ENCODE measurements at regions not wholly inside any gene's neighbourhood (a gene's known extent, or its start where the extent isn't known, plus 50 kb on each side); places are given as distances from the start of the nearest gene placed in this dataset.

- ChIA-PET POLR2A (no interaction called here), CTCF (interaction anchor here (1.3 kb wide), 1 partner anchor 48 kb away, joined by 3 read pairs; no protein-coding TSS in a partner anchor)
- Histone ChIP-seq H3K27me3 (ENCODE audit: control insufficient read depth, insufficient read depth, low read length) (peaks cover 66% of the 10 kb centered on the region), H3K4me3 (ENCODE audit: low read depth, low read length) (no peak overlapping the region), H3K9me3 (ENCODE audit: control insufficient read depth, insufficient read depth, low read length) (peaks cover 3% of the 10 kb centered on the region; the same call in 1 of the 2 replicates), H3K27ac (ENCODE audit: low read depth, low read length) (no peak overlapping the region)
- TF ChIP-seq, protein P1, sequence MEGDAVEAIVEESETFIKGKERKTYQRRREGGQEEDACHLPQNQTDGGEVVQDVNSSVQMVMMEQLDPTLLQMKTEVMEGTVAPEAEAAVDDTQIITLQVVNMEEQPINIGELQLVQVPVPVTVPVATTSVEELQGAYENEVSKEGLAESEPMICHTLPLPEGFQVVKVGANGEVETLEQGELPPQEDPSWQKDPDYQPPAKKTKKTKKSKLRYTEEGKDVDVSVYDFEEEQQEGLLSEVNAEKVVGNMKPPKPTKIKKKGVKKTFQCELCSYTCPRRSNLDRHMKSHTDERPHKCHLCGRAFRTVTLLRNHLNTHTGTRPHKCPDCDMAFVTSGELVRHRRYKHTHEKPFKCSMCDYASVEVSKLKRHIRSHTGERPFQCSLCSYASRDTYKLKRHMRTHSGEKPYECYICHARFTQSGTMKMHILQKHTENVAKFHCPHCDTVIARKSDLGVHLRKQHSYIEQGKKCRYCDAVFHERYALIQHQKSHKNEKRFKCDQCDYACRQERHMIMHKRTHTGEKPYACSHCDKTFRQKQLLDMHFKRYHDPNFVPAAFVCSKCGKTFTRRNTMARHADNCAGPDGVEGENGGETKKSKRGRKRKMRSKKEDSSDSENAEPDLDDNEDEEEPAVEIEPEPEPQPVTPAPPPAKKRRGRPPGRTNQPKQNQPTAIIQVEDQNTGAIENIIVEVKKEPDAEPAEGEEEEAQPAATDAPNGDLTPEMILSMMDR (IDR thresholded peaks at IDR 0.05; ENCODE audit: low read depth, low read length) = no peak
- DNase-seq (ENCODE audit: low read depth, low spot score) = no peak
Observed at GRCh38 chr6:28776269-28777146, 147.3 kb downstream of the TRIM27 start.

DNA sequence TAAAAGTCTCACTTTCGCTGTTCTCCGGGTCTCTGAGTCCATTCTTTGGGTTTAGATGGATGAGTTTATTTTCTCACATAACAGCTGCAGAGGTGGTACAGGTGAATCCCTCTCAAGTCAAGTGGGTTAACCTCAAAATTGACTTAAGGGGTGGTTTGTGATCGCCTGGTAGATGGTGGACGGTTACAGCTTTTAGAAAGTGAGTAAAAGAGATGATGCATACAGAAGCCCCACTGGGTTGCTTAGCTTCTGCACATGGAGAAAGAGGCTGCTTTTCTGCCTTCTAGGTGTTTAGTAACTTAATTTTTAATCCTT is 146.7 kb downstream of the TRIM27 start:
- ChIA-PET POLR2A (no interaction called here), CTCF (no interaction called here)
- H3K9me3 ChIP-seq (ENCODE audit: control insufficient read depth, insufficient read depth, low read length) = peaks cover 3% of the 10 kb centered on the region; the same call in 1 of the 2 replicates
- no peak overlapping the region for H3K27ac ChIP-seq (ENCODE audit: low read depth, low read length)
- no peak overlapping the region for H3K4me3 ChIP-seq (ENCODE audit: low read depth, low read length)
- peaks cover 64% of the 10 kb centered on the region for H3K27me3 ChIP-seq (ENCODE audit: control insufficient read depth, insufficient read depth, low read length)
- TF ChIP-seq, protein P1 (IDR thresholded peaks at IDR 0.05; ENCODE audit: low read depth, low read length) = no peak
- DNase-seq (ENCODE audit: low read depth, low spot score) = no peak

GRCh38 chr6:28782113-28782673 is 141.6 kb downstream of the TRIM27 start:
- Histone ChIP-seq H3K27me3 (ENCODE audit: control insufficient read depth, insufficient read depth, low read length) (peaks cover 34% of the 10 kb centered on the region), H3K27ac (ENCODE audit: low read depth, low read length) (no peak overlapping the region), H3K9me3 (ENCODE audit: control insufficient read depth, insufficient read depth, low read length) (peaks cover 3% of the 10 kb centered on the region; the same call in 1 of the 2 replicates), H3K4me3 (ENCODE audit: low read depth, low read length) (no peak overlapping the region)
- CTCF ChIA-PET = no interaction called here
- POLR2A ChIA-PET = no interaction called here
- TF ChIP-seq, protein P1 (IDR thresholded peaks at IDR 0.05; ENCODE audit: low read depth, low read length) = no peak
- DNase-seq (ENCODE audit: low read depth, low spot score) = no peak

DNA sequence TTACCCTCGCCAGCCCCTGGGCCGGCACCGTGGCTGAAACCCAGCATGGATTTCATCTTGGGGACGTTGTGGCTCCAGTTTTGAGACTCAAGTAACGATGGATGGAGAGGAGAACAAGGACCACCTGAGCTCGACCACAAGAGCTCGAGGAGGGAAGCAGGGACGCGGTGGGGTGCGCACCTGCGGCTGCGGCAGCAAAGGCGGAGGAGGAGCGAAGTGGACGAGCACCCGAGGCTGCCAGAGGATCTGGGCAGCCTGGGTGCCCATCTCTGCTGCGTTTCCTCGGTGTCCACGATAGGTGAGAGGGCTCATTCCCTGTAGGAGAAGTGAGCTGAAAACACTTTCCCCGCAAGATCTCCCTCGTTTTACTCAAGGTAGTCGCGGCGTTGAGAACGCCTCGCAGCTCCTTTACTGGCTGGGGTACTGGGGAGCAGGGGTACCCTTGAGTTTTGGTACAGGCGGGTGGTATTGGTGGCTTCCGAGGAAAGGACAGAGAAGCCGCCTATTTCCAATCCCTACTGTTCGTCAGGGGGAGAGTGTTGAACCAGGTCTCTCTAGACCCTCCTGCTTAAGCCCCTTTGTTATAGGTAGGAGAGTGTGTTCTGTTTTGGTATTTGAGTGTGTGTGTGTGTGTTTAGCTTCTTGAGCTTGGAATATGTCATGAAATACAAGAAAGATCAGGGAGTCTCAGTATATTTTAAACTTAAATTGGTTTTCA is 137.7 kb downstream of the TRIM27 start:
- Histone ChIP-seq H3K4me3 (ENCODE audit: low read depth, low read length) (no peak overlapping the region), H3K9me3 (ENCODE audit: control insufficient read depth, insufficient read depth, low read length) (no peaks in the 10 kb centered on the region; the same call in 1 of the 2 replicates), H3K27me3 (ENCODE audit: control insufficient read depth, insufficient read depth, low read length) (peaks cover 33% of the 10 kb centered on the region), H3K27ac (ENCODE audit: low read depth, low read length) (no peak overlapping the region)
- CTCF ChIA-PET = no interaction called here
- no peak for DNase-seq (ENCODE audit: low read depth, low spot score)
- POLR2A ChIA-PET = no interaction called here
- TF ChIP-seq, protein P1 (IDR thresholded peaks at IDR 0.05; ENCODE audit: low read depth, low read length) = no peak
